GM12878 (cell line): ENCODE measurements at regions not wholly inside any gene's neighbourhood (a gene's known extent, or its start where the extent isn't known, plus 50 kb on each side); places are given as distances from the start of the nearest gene placed in this dataset.

Source experiments
- ATAC-seq: fragments of 200-7000 bp; cut with Tn5 transposase; 3 replicates; pipeline ENCODE4 v1.9.1; 2020; ENCODE audit warnings: mild to moderate bottlenecking, moderate library complexity
- BruUV-seq: library from RNA; stranded (reverse); fragments of 400-500 nt; replicated peaks from 2 replicates; lab custom pipeline; 2021; lab: Mats Ljungman, UMichigan
- CTCF ChIA-PET: fragments of 300-600 bp; sonication (Branson Sonifier 250); formaldehyde crosslinking; extraction: SDS; loops from one replicate; lab custom pipeline; 2021; ENCODE audit warnings: inconsistent platforms; lab: Yijun Ruan, JAX
- POLR2A ChIA-PET: fragments of 350-600 bp; formaldehyde crosslinking; extraction: SDS; loops from one replicate; lab custom pipeline; 2021; ENCODE audit warnings: inconsistent platforms; lab: Charles Lee
- RAD21 ChIA-PET: fragments of 300-600 bp; sonication (Branson Sonifier 250); formaldehyde crosslinking; loops from one replicate; lab custom pipeline; 2023; ENCODE audit warnings: antibody characterized with exemption; ENCODE audit not compliant: unreplicated experiment; lab: Charles Lee
- SMC1A ChIA-PET: fragments of 300-600 bp; sonication (Branson Sonifier 250); formaldehyde crosslinking; loops from one replicate; lab custom pipeline; 2023; ENCODE audit not compliant: unreplicated experiment, uncharacterized antibody; lab: Charles Lee
- DNase-seq: peaks from one replicate; pipeline ENCODE4 v3.0.0-alpha.2; 2011; ENCODE audit warnings: low read depth, low spot score
- FAIRE-seq: peaks from 3 replicates; lab custom pipeline; 2011; peaks lifted over from hg19 to GRCh38; lab: Jason Lieb, UNC
- H2AFZ ChIP-seq: 2 replicates; pipeline ENCODE4 v1.6.0; 2011; ENCODE audit warnings: low read depth, low read length, control low read depth; ENCODE audit not compliant: control insufficient read depth
- H3K27ac ChIP-seq: 2 replicates; pipeline ENCODE4 v1.5.1; 2011; ENCODE audit warnings: control low read depth; ENCODE audit not compliant: control insufficient read depth, insufficient read depth
- H3K27me3 ChIP-seq, 2 experiments: replicated peaks in 1 of 2; 2 replicates each; pipeline versions ENCODE4 v1.6.0 to v1.6.1; 2011; ENCODE audit warnings: low read length in 1 of 2; ENCODE audit not compliant: control insufficient read depth in 2 of 2, insufficient read depth in 2 of 2
- H3K36me3 ChIP-seq, 2 experiments: 2 replicates each; pipeline ENCODE4 v1.5.1; 2011; ENCODE audit warnings: low read length in 1 of 2; ENCODE audit not compliant: control insufficient read depth in 2 of 2, insufficient read depth in 2 of 2
- H3K4me1 ChIP-seq: 2 replicates; pipeline ENCODE4 v1.6.1; 2011; ENCODE audit warnings: mild to moderate bottlenecking, low read length, moderate library complexity, mixed read lengths; ENCODE audit not compliant: control insufficient read depth, insufficient read depth
- H3K4me2 ChIP-seq: 2 replicates; pipeline ENCODE4 v1.6.0; 2011; ENCODE audit warnings: control low read depth; ENCODE audit not compliant: control insufficient read depth, insufficient read depth
- H3K4me3 ChIP-seq: fragments of 200-600 bp; sonication (generic); 2 replicates; pipeline ENCODE4 v1.5.1; 2016
- H3K79me2 ChIP-seq: 2 replicates; pipeline ENCODE4 v1.6.0; 2011; ENCODE audit warnings: low read length; ENCODE audit not compliant: control insufficient read depth, insufficient read depth
- H3K9ac ChIP-seq: 2 replicates; pipeline ENCODE4 v1.8.0; 2011; ENCODE audit warnings: low read length, control low read depth, mixed read lengths; ENCODE audit not compliant: control insufficient read depth, insufficient read depth
- H3K9me3 ChIP-seq: replicated peaks from 3 replicates; pipeline ENCODE4 v1.5.1; 2011; ENCODE audit warnings: mild to moderate bottlenecking, low read length; ENCODE audit not compliant: control insufficient read depth, insufficient read depth
- H4K20me1 ChIP-seq: 2 replicates; pipeline ENCODE4 v1.6.0; 2011; ENCODE audit not compliant: control insufficient read depth, insufficient read depth
- ATF7 ChIP-seq: fragments of 450-650 bp; IDR thresholded peaks from 2 replicates; pipeline ENCODE4 v1.6.1; 2016; ENCODE audit warnings: low read depth, mild to moderate bottlenecking
- CBX5 ChIP-seq: sonication (generic); IDR thresholded peaks from 2 replicates; pipeline ENCODE4 v1.6.1; 2016; ENCODE audit warnings: low read depth, moderate library complexity, mild to moderate bottlenecking, inconsistent platforms
- E2F4 ChIP-seq: IDR thresholded peaks from 2 replicates; pipeline ENCODE4 v1.6.1; 2012; ENCODE audit warnings: low read depth, low read length, improper control_type of control experiment
- HDAC2 ChIP-seq: fragments of 200-600 bp; sonication (generic); IDR thresholded peaks from 2 replicates; pipeline ENCODE4 v1.6.1; 2017
- RCOR1 ChIP-seq: conservative IDR thresholded peaks from 2 replicates; pipeline ENCODE4 v1.6.1; 2012; ENCODE audit warnings: low read depth, low read length, improper control_type of control experiment
- REST ChIP-seq: IDR thresholded peaks from 2 replicates; pipeline ENCODE4 v1.6.1; 2012; ENCODE audit warnings: mild to moderate bottlenecking, low read depth, low read length
- SMAD5 ChIP-seq: IDR thresholded peaks from 2 replicates; pipeline ENCODE4 v1.6.1; 2016; ENCODE audit warnings: antibody characterized with exemption, low read depth
- SPI1 ChIP-seq: IDR thresholded peaks from 2 replicates; pipeline ENCODE4 v1.6.1; 2011; ENCODE audit warnings: low read depth, mild to moderate bottlenecking, low read length, moderate library complexity, borderline replicate concordance; ENCODE audit not compliant: insufficient read depth
- STAT3 ChIP-seq: IDR thresholded peaks from 2 replicates; pipeline ENCODE4 v1.6.1; 2011; ENCODE audit warnings: low read depth, low read length, improper control_type of control experiment
- YBX1 ChIP-seq: fragments of 450-650 bp; IDR thresholded peaks from 2 replicates; pipeline ENCODE4 v1.6.1; 2016; ENCODE audit warnings: antibody characterized with exemption
- ZNF207 ChIP-seq: fragments of 450-650 bp; IDR thresholded peaks from 2 replicates; pipeline ENCODE4 v1.6.1; 2014; ENCODE audit warnings: antibody characterized with exemption, mild to moderate bottlenecking, borderline replicate concordance
- WGBS: methylation state at CpG from one replicate; pipeline ENCODE4 v1.1.6; 2016; ENCODE audit warnings: low lambda C conversion rate; ENCODE audit not compliant: insufficient replicate concordance, insufficient coverage; ENCODE audit errors: missing lambda C conversion rate; 5-methylcytosine and 5-hydroxymethylcytosine counted together
- in situ Hi-C: fragments of 300-500 bp; cut with MboI; formaldehyde crosslinking; loops from 9 replicates; pipeline ENCODE4 v1.14.3; 2018; ENCODE audit warnings: mixed read lengths
- intact Hi-C: fragments of 100-400 bp; cut with micrococcal nuclease; formaldehyde crosslinking; loops from one replicate; pipeline ENCODE4 v1.14.2; 2022; ENCODE audit not compliant: unreplicated experiment
- TF ChIP-seq, protein P1 (sequence below): fragments of 450-650 bp; IDR thresholded peaks from 2 replicates; pipeline ENCODE4 v1.6.1; 2014; ENCODE audit warnings: mild to moderate bottlenecking
- TF ChIP-seq, protein P2 (sequence below): IDR thresholded peaks from 2 replicates; pipeline ENCODE4 v1.6.1; 2011; ENCODE audit warnings: mild to moderate bottlenecking, low read depth, low read length, moderate library complexity; ENCODE audit not compliant: insufficient replicate concordance

GRCh38 chr5:33170411-33170810 lies 270.4 kb upstream of the TARS1 start:
- Histone ChIP-seq H2AFZ (no peak overlapping the region), H3K27ac (no peak overlapping the region), H4K20me1 (no peaks in the 10 kb centered on the region), H3K36me3 (no peaks in the 10 kb centered on the region), H3K79me2 (no peaks in the 10 kb centered on the region), H3K9me3 (no peaks in the 10 kb centered on the region; the same call in 2 of the 3 replicates), H3K27me3 (no peaks in the 10 kb centered on the region), H3K4me2 (no peak overlapping the region), H3K9ac (no peak overlapping the region), H3K4me3 (no peak overlapping the region), H3K4me1 (no peaks in the 10 kb centered on the region)
- 0% methylated on average over 1 of the region's 1 CpG for whole genome bisulfite sequencing
- in situ Hi-C loops (no loop called here), intact Hi-C loops (no loop called here)
- CTCF ChIA-PET, result no interaction called here
- POLR2A ChIA-PET, result no interaction called here
- no peak for FAIRE-seq
- no peak for TF ChIP-seq HDAC2
- peak; percentile 75; the same call in 1 of the 2 replicates for TF ChIP-seq CBX5
- TF ChIP-seq YBX1, result no peak
- no peak for TF ChIP-seq SPI1
- TF ChIP-seq SMAD5, result no peak
- TF ChIP-seq ATF7, result no peak
- SMC1A ChIA-PET, result no interaction called here
- ATAC-seq, result no peak
- no TSS peak for BruUV-seq
- RAD21 ChIA-PET, result no interaction called here
- DNase-seq, result no peak

- in situ Hi-C loops, result no loop called here
- Histone ChIP-seq H3K4me1 (no peaks in the 10 kb centered on the region), H3K9ac (no peak overlapping the region), H2AFZ (no peak overlapping the region), H3K4me2 (no peak overlapping the region), H3K27ac (no peak overlapping the region), H3K4me3 (no peak overlapping the region), H3K36me3 (no peaks in the 10 kb centered on the region), H3K79me2 (no peaks in the 10 kb centered on the region), H3K27me3 (no peaks in the 10 kb centered on the region), H4K20me1 (no peaks in the 10 kb centered on the region), H3K9me3 (no peaks in the 10 kb centered on the region; the same call in 2 of the 3 replicates)
- ChIA-PET RAD21 (no interaction called here), CTCF (no interaction called here), SMC1A (no interaction called here), POLR2A (no interaction called here)
- no TSS peak for BruUV-seq
- WGBS, result 28% methylated on average over 5 of the region's 5 CpGs
- DNase-seq (no peak), ATAC-seq (no peak), FAIRE-seq (no peak)
- intact Hi-C loops, result no loop called here
- TF ChIP-seq, protein P1, sequence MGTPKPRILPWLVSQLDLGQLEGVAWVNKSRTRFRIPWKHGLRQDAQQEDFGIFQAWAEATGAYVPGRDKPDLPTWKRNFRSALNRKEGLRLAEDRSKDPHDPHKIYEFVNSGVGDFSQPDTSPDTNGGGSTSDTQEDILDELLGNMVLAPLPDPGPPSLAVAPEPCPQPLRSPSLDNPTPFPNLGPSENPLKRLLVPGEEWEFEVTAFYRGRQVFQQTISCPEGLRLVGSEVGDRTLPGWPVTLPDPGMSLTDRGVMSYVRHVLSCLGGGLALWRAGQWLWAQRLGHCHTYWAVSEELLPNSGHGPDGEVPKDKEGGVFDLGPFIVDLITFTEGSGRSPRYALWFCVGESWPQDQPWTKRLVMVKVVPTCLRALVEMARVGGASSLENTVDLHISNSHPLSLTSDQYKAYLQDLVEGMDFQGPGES, result no peak
- TF ChIP-seq ZNF207, result no peak
- no peak for TF ChIP-seq REST
- TF ChIP-seq RCOR1, result no peak
- no peak for TF ChIP-seq E2F4
- TF ChIP-seq STAT3, result no peak
- TF ChIP-seq, protein P2, sequence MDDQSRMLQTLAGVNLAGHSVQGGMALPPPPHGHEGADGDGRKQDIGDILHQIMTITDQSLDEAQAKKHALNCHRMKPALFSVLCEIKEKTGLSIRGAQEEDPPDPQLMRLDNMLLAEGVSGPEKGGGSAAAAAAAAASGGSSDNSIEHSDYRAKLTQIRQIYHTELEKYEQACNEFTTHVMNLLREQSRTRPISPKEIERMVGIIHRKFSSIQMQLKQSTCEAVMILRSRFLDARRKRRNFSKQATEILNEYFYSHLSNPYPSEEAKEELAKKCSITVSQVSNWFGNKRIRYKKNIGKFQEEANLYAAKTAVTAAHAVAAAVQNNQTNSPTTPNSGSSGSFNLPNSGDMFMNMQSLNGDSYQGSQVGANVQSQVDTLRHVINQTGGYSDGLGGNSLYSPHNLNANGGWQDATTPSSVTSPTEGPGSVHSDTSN, result no peak
These were observed 266.4 kb upstream of the TARS1 start for GRCh38 chr5:33174383-33174782.
